ENCODE measurements at regions not wholly inside any gene's neighbourhood (a gene's known extent, or its start where the extent isn't known, plus 50 kb on each side); places are given as distances from the start of the nearest gene placed in this dataset.

DNA sequence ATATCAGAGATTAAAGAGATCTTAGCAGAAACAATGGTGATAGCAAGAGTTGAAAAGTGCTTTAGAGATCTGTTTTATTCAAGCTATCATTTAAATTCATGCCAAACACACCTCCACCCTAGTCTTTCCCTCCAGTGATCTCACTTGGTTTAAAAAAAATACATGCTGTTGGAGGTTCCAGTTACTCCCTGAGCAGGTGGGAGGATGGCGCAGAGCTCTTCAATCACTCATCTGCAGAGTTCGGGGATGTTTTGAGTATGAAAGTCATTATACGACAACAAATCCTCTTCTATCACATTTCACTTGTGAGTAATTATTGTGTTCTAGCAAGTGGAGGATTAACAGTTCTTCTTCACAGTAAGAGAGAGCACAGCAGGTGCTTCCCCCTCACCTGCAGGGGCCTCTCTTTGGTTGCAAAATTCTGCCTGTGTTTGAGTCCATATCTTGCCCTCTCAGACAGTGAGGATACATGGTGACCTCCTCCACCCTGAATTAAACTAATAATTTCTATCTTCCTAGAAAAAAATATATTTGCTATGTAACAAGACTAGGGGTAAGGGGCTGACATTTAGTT lies 376.7 kb downstream of the LIG4 start:
- Histone ChIP-seq H3K27ac (ENCODE audit: insufficient read depth, low read depth, low read length) (no peak overlapping the region), H3K36me3 (ENCODE audit: control insufficient read depth in 2 of 2, extremely low read depth in 1 of 2, insufficient read depth in 2 of 2, low read length in 2 of 2) (no peaks in the 10 kb centered on the region), H3K9me1 (replicated peaks; ENCODE audit: control insufficient read depth, extremely low read depth, insufficient read depth, low read length) (no peaks in the 10 kb centered on the region), H4K20me1 (replicated peaks; ENCODE audit: control insufficient read depth, extremely low read depth, insufficient read depth, low read length) (no peaks in the 10 kb centered on the region), H3K4me2 (ENCODE audit: insufficient read depth, low read length) (no peak overlapping the region), H2AFZ (ENCODE audit: low read depth, low read length) (no peak overlapping the region), H3K9me3 (replicated peaks; ENCODE audit: control insufficient read depth, insufficient read depth, low read length) (no peaks in the 10 kb centered on the region), H3K4me1 (ENCODE audit: control insufficient read depth, extremely low read depth, insufficient read depth, low read length) (peaks cover 5% of the 10 kb centered on the region), H3K79me2 (ENCODE audit: control insufficient read depth, insufficient read depth, low read length) (no peaks in the 10 kb centered on the region), H3K9ac (replicated peaks; ENCODE audit: extremely low read depth, insufficient read depth, low read length) (no peak overlapping the region), H3K4me3 (replicated peaks in 1 of 3; ENCODE audit: insufficient read depth in 1 of 3, low read depth in 1 of 3, low read length in 3 of 3) (no peak overlapping the region), H3K27me3 (ENCODE audit: control insufficient read depth in 2 of 2, insufficient read depth in 2 of 2, low read length in 2 of 2) (no peaks in the 10 kb centered on the region)
- no TSS peak for BruUV-seq (replicated peaks)
- DNase-seq (ENCODE audit: low read depth, low spot score) (no peak), FAIRE-seq (no peak)
- ChIA-PET POLR2A (no interaction called here), CTCF (no interaction called here)
- no peak for TF ChIP-seq EZH2 (IDR thresholded peaks at IDR 0.05; ENCODE audit: borderline replicate concordance, low read depth, low read length, severe bottlenecking)
- no peak for TF ChIP-seq FOS (IDR thresholded peaks at IDR 0.05; ENCODE audit: borderline replicate concordance, insufficient read depth, low read length)
- TF ChIP-seq JUN (IDR thresholded peaks at IDR 0.05; ENCODE audit: borderline replicate concordance, insufficient read depth, insufficient read length, low read depth) = no peak
- dilution Hi-C loops (cut with MboI; ENCODE audit: extremely low pct_ligation_motif_present, low sequenced_read_pairs) (no loop called here), intact Hi-C loops (cut with micrococcal nuclease) (no loop called here)

DNA sequence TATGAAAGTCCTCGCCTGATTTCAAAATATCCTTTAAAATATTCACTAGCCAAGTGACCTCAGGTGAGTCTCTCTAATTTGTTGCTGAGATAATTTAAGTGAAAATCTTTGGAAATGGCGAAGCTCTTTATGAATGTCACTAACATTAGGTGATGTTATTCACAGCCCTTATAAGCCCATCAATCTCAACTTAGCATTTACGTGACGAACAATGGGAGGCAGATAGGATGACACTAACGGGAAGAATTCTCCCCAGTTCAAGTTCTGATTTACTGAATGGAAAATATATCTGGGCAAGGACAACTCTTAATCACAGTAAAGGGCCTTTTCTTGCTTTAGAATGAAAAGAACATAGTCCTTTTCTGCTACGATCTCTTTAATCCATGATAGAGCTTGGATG lies 378.7 kb downstream of the LIG4 start:
- Histone ChIP-seq H3K9me1 (replicated peaks; ENCODE audit: control insufficient read depth, extremely low read depth, insufficient read depth, low read length) (no peaks in the 10 kb centered on the region), H3K4me2 (ENCODE audit: insufficient read depth, low read length) (no peak overlapping the region), H3K4me3 (replicated peaks in 1 of 3; ENCODE audit: insufficient read depth in 1 of 3, low read depth in 1 of 3, low read length in 3 of 3) (no peak overlapping the region), H3K27ac (ENCODE audit: insufficient read depth, low read depth, low read length) (no peak overlapping the region), H3K9me3 (replicated peaks; ENCODE audit: control insufficient read depth, insufficient read depth, low read length) (no peaks in the 10 kb centered on the region), H3K4me1 (ENCODE audit: control insufficient read depth, extremely low read depth, insufficient read depth, low read length) (no peaks in the 10 kb centered on the region), H3K27me3 (ENCODE audit: control insufficient read depth in 2 of 2, insufficient read depth in 2 of 2, low read length in 2 of 2) (no peaks in the 10 kb centered on the region), H4K20me1 (replicated peaks; ENCODE audit: control insufficient read depth, extremely low read depth, insufficient read depth, low read length) (no peaks in the 10 kb centered on the region), H3K36me3 (ENCODE audit: control insufficient read depth in 2 of 2, extremely low read depth in 1 of 2, insufficient read depth in 2 of 2, low read length in 2 of 2) (no peaks in the 10 kb centered on the region), H3K79me2 (ENCODE audit: control insufficient read depth, insufficient read depth, low read length) (no peaks in the 10 kb centered on the region), H2AFZ (ENCODE audit: low read depth, low read length) (no peak overlapping the region), H3K9ac (replicated peaks; ENCODE audit: extremely low read depth, insufficient read depth, low read length) (no peak overlapping the region)
- dilution Hi-C loops (cut with MboI; ENCODE audit: extremely low pct_ligation_motif_present, low sequenced_read_pairs) = no loop called here
- ChIA-PET CTCF (no interaction called here), POLR2A (no interaction called here)
- intact Hi-C loops (cut with micrococcal nuclease) = no loop called here
- no peak for FAIRE-seq
- TF ChIP-seq FOS (IDR thresholded peaks at IDR 0.05; ENCODE audit: borderline replicate concordance, insufficient read depth, low read length) = no peak
- TF ChIP-seq MYC (IDR thresholded peaks at IDR 0.05; ENCODE audit: low read depth, low read length) = no peak
- no peak for TF ChIP-seq GATA2 (IDR thresholded peaks at IDR 0.05; ENCODE audit: insufficient read depth, insufficient read length, low read depth, low read length)
- no peak for TF ChIP-seq POLR2A (IDR thresholded peaks at IDR 0.05; ENCODE audit: low read depth, low read length)
- TF ChIP-seq, protein P1, sequence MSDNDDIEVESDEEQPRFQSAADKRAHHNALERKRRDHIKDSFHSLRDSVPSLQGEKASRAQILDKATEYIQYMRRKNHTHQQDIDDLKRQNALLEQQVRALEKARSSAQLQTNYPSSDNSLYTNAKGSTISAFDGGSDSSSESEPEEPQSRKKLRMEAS (IDR thresholded peaks at IDR 0.05; ENCODE audit: insufficient read depth, insufficient read length) = no peak
- no peak for TF ChIP-seq JUN (IDR thresholded peaks at IDR 0.05; ENCODE audit: borderline replicate concordance, insufficient read depth, insufficient read length, low read depth)
- TF ChIP-seq EZH2 (IDR thresholded peaks at IDR 0.05; ENCODE audit: borderline replicate concordance, low read depth, low read length, severe bottlenecking) = no peak
- TF ChIP-seq, protein P2, sequence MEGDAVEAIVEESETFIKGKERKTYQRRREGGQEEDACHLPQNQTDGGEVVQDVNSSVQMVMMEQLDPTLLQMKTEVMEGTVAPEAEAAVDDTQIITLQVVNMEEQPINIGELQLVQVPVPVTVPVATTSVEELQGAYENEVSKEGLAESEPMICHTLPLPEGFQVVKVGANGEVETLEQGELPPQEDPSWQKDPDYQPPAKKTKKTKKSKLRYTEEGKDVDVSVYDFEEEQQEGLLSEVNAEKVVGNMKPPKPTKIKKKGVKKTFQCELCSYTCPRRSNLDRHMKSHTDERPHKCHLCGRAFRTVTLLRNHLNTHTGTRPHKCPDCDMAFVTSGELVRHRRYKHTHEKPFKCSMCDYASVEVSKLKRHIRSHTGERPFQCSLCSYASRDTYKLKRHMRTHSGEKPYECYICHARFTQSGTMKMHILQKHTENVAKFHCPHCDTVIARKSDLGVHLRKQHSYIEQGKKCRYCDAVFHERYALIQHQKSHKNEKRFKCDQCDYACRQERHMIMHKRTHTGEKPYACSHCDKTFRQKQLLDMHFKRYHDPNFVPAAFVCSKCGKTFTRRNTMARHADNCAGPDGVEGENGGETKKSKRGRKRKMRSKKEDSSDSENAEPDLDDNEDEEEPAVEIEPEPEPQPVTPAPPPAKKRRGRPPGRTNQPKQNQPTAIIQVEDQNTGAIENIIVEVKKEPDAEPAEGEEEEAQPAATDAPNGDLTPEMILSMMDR (IDR thresholded peaks at IDR 0.05; ENCODE audit: extremely low read depth in 1 of 2, insufficient read depth in 1 of 2, low read depth in 1 of 2, low read length in 2 of 2) = no peak
- no peak for TF ChIP-seq POLR2AphosphoS5 (IDR thresholded peaks at IDR 0.05; ENCODE audit: insufficient read depth, low read depth, low read length)
- DNase-seq (ENCODE audit: low read depth, low spot score) = no peak
- BruUV-seq (replicated peaks) = no TSS peak
